ENCODE measurements at regions not wholly inside any gene's neighbourhood (a gene's known extent, or its start where the extent isn't known, plus 50 kb on each side); places are given as distances from the start of the nearest gene placed in this dataset.

- TF ChIP-seq EP300 (IDR thresholded peaks at IDR 0.05): no peak
- TF ChIP-seq, protein P1, sequence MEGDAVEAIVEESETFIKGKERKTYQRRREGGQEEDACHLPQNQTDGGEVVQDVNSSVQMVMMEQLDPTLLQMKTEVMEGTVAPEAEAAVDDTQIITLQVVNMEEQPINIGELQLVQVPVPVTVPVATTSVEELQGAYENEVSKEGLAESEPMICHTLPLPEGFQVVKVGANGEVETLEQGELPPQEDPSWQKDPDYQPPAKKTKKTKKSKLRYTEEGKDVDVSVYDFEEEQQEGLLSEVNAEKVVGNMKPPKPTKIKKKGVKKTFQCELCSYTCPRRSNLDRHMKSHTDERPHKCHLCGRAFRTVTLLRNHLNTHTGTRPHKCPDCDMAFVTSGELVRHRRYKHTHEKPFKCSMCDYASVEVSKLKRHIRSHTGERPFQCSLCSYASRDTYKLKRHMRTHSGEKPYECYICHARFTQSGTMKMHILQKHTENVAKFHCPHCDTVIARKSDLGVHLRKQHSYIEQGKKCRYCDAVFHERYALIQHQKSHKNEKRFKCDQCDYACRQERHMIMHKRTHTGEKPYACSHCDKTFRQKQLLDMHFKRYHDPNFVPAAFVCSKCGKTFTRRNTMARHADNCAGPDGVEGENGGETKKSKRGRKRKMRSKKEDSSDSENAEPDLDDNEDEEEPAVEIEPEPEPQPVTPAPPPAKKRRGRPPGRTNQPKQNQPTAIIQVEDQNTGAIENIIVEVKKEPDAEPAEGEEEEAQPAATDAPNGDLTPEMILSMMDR (IDR thresholded peaks at IDR 0.05): no peak
- no peak for TF ChIP-seq POLR2A (IDR thresholded peaks at IDR 0.05)
- TF ChIP-seq POLR2AphosphoS5 (IDR thresholded peaks at IDR 0.05): no peak
Measured at GRCh38 chr4:18082236-18082635, 60.7 kb upstream of the LCORL start.

DNA sequence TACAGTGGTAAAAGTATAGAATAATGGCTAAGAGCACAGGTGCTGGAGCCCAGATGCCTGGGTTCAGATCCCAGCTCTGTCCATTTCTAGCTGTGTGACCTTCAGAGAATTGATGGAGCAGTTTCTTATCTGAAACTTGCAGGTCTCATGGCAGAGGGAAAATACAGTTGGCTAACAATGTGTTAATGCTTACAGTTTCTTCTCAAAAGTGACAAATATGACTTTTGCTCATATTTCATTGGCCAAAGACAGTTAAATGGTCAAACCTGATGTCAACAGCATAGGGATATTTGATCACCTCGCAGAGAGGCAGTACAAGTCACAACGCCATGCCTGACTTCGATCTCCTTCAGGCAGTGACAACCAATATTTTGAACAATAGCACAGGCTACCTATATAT is 60.2 kb upstream of the LCORL start:
- H3K36me3 ChIP-seq: no peaks in the 10 kb centered on the region
- H3K4me3 ChIP-seq: no peak overlapping the region
- no peaks in the 10 kb centered on the region for H3K27me3 ChIP-seq
- H3K9me3 ChIP-seq: no peaks in the 10 kb centered on the region
- TF ChIP-seq, protein P1 (IDR thresholded peaks at IDR 0.05): no peak
- TF ChIP-seq POLR2A (IDR thresholded peaks at IDR 0.05) (no peak), EP300 (IDR thresholded peaks at IDR 0.05) (no peak), POLR2AphosphoS5 (IDR thresholded peaks at IDR 0.05) (no peak)
- DNase-seq: no peak
- no peaks in the 10 kb centered on the region for H3K4me1 ChIP-seq
- 88 to 96% methylated on average over 3 of the region's 3 CpGs for WGBS, 2 donors
- intact Hi-C loops (cut with DNase I): no loop called here
- no peak overlapping the region for H3K27ac ChIP-seq

More at GRCh38 chr4:18082236-18082635, 60.7 kb upstream of the LCORL start:
- no peaks in the 10 kb centered on the region for H3K27me3 ChIP-seq
- no peak overlapping the region for H3K27ac ChIP-seq
- H3K36me3 ChIP-seq: no peaks in the 10 kb centered on the region
- no peaks in the 10 kb centered on the region for H3K9me3 ChIP-seq
- intact Hi-C loops (cut with DNase I): no loop called here
- no peaks in the 10 kb centered on the region for H3K4me1 ChIP-seq
- no peak for DNase-seq
- H3K4me3 ChIP-seq: no peak overlapping the region

DNA sequence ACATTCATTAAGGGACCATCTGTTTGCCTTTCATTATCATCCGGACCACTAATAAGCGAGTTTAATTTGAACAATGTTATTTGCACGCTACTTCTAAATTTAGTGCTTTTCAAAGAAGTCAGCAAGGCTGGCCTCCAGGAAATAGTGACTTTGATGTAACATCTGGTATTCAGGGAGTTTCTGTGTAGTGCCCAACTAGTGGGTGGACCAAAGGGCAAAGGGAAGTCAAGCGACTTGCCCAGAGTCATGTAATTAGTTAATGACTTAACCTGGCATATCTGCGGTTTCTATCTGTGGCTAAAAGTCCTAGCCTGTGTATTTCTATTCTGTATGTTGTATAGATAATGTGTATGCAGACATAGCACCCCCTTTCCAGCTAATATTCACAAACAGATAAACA is 56.3 kb upstream of the LCORL start:
- no peaks in the 10 kb centered on the region for H3K9me3 ChIP-seq
- no peak for TF ChIP-seq POLR2A (IDR thresholded peaks at IDR 0.05)
- TF ChIP-seq EP300 (IDR thresholded peaks at IDR 0.05): no peak
- no peak for TF ChIP-seq POLR2AphosphoS5 (IDR thresholded peaks at IDR 0.05)
- TF ChIP-seq, protein P1 (IDR thresholded peaks at IDR 0.05): no peak
- no peaks in the 10 kb centered on the region for H3K4me1 ChIP-seq
- no peaks in the 10 kb centered on the region for H3K36me3 ChIP-seq
- no peak overlapping the region for H3K4me3 ChIP-seq
- WGBS, 2 donors: 85% methylated on average over 5 of the region's 5 CpGs
- H3K27me3 ChIP-seq: no peaks in the 10 kb centered on the region
- intact Hi-C loops (cut with DNase I): no loop called here
- no peak overlapping the region for H3K27ac ChIP-seq
- DNase-seq: no peak

DNA sequence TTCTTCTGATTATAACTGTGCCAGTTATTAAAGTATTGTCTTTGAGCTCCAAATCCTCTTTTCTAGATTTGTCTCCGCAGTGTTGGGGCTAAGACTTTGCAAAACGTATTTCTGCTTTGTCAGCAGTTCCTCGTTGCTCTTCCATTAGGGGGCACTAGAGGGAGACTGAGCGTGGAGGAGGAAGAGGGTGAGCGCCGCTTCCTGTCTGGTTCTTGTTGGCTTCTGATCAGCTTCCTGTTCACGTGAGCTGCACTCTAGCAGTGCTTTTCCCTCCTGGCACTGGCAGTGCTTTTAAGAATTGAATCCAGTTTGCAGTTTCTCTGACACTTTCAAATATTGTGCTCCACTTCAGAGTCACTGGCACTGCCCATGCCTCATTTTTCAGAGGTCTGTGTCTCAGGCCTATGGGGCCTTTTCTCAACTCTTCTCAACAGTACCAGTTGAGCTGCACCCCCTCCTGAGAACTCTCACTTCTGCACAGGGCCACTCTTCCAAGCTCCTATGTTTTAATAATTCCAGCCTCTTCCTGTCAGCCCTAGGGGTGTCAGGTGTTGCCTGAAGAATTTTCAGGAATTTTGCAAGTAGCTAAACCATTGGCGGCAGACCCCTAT is 54.4 kb upstream of the LCORL start:
- Histone ChIP-seq H3K27ac (no peak overlapping the region), H3K4me1 (no peaks in the 10 kb centered on the region), H3K36me3 (no peaks in the 10 kb centered on the region), H3K27me3 (no peaks in the 10 kb centered on the region), H3K9me3 (no peaks in the 10 kb centered on the region), H3K4me3 (no peak overlapping the region)
- WGBS, 2 donors: 69 to 74% methylated on average over 8 of the region's 8 CpGs
- intact Hi-C loops (cut with DNase I): no loop called here
- no peak for TF ChIP-seq POLR2A (IDR thresholded peaks at IDR 0.05)
- no peak for DNase-seq

GRCh38 chr4:18071894-18072293 is 50.3 kb upstream of the LCORL start:
- H3K36me3 ChIP-seq: no peaks in the 10 kb centered on the region
- H3K27ac ChIP-seq: no peak overlapping the region
- H3K4me3 ChIP-seq: no peak overlapping the region
- H3K4me1 ChIP-seq: no peaks in the 10 kb centered on the region
- DNase-seq: no peak
- intact Hi-C loops (cut with DNase I): no loop called here
- H3K9me3 ChIP-seq: no peaks in the 10 kb centered on the region
- TF ChIP-seq POLR2A (IDR thresholded peaks at IDR 0.05) (no peak), EP300 (IDR thresholded peaks at IDR 0.05) (no peak), POLR2AphosphoS5 (IDR thresholded peaks at IDR 0.05) (no peak)
- TF ChIP-seq, protein P1 (IDR thresholded peaks at IDR 0.05): no peak
- no peaks in the 10 kb centered on the region for H3K27me3 ChIP-seq

Small RNAs in the stretch of these regions (small RNA-seq; reads per million reads assigned to genes)
- gene RNA5SP157: 0 reads per million in 3 donors

Measured in sigmoid colon (tissue), 6 donors.